ENCODE measurements at regions not wholly inside any gene's neighbourhood (a gene's known extent, or its start where the extent isn't known, plus 50 kb on each side); places are given as distances from the start of the nearest gene placed in this dataset.

DNA sequence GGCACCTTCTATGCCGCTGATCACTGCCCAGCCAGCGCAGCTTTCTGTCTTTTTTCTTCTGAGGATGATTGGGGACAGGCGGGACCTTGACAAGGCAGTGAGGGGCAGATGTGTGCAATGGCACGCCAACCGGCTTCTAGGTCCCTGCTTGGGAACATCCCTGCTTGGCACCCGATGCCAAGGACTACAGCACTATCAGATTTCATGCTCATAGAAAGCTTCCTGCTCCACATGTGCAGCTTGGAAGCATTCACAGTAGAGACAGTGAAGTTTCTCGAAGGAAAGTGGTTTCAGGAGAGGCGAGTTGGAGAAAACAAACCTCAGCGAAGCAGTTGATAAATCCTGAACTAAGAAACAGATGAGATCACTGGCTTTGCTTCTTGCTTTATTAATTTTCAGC is 267.5 kb upstream of the HABP2 start:
- no peak for DNase-seq (ENCODE audit: low read depth in 4 of 4, low spot score in 2 of 4)

DNA sequence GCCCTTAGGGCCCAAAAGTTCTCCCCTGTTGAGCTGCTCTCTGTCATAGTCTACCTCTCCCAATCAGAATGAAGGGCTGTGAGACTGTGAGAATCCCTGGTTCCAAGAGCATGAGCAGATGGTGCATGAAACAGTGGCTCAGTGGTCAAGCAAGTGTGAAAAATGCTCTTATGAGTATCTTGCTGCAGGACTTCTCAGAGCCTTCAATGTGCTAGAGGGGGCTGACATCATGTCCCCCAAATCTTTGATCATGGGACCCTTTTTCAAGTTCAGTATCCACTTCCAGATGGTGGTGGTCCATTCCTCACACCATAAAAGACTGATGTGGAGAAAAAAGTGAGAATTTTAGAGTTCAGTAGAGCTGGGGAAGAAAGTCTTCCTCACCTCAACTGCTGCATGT is 265.3 kb upstream of the HABP2 start:
- DNase-seq (ENCODE audit: low read depth in 4 of 4, low spot score in 2 of 4): no peak

DNA sequence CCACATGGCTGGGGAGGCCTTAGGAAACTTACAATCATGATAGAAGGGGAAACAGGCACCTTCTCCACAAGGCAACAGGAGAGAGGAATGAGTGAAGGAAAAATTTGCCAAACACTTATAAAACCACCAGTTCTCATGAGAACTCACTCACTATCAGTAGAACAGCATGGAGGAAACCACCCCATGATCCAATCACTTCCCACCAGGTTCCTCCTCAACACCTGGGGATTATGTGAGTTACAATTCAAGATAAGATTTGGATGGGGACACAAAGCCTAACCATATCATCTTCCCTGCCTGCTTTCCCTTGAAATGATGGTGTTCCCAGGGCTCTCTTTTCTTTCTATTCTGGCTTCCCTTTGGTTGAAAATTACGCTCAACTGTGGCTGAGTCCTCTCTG is 262.7 kb upstream of the HABP2 start:
- DNase-seq (ENCODE audit: low read depth in 4 of 4, low spot score in 2 of 4): no peak

- DNase-seq (ENCODE audit: low read depth in 4 of 4, low spot score in 2 of 4): no peak
Observed at GRCh38 chr10:113291413-113291812, 261.4 kb upstream of the HABP2 start.

DNA sequence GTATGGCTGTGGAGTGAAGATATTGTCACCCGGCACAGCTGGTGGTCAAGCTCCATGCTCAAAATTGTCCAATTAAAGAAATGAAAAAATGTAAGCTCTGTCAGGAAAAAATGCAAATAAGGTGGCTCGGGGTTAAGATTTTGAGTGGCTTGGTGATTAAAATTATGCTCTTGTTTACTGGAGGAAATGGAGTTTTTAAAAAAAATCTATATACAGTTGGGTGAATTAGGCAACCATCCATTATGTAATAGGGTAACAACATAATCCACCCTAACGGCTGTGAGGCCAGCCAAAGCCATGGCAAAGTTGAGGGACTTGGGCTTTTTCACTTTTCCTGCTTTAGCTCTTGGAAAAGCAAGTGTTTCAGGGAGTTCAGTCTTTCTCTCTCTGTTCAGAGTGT is 260.8 kb upstream of the HABP2 start:
- DNase-seq (ENCODE audit: low read depth in 4 of 4, low spot score in 2 of 4): no peak

GRCh38 chr10:113292743-113293142 is 260.1 kb upstream of the HABP2 start:
- no peak for DNase-seq (ENCODE audit: low read depth in 4 of 4, low spot score in 2 of 4)

DNA sequence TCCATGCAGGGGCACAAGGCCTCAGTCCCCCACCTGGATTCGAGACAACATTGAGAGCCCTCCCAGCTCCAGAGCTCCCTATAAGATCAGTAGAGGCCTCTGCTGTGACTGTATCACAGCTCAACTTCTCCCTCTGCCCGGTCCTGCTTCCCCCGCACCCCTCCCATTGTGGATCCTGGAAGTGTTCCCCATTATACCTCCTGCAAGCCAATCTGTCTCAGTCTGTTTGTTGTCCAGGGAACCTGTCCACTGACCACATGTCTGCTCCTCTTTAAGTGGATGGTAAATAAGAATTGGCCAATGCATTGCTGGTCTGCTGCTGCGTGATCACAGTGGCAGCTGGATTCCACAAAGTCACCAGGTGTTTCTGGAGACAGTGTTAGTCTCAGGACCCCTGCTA is 259.7 kb upstream of the HABP2 start:
- DNase-seq (ENCODE audit: low read depth in 4 of 4, low spot score in 2 of 4): no peak

- no peak for DNase-seq (ENCODE audit: low read depth in 4 of 4, low spot score in 2 of 4)
Observed at GRCh38 chr10:113294868-113295267, 258.0 kb upstream of the HABP2 start.

GRCh38 chr10:113297226-113297625 is 255.6 kb upstream of the HABP2 start:
- DNase-seq (ENCODE audit: low read depth in 4 of 4, low spot score in 2 of 4): no peak

DNA sequence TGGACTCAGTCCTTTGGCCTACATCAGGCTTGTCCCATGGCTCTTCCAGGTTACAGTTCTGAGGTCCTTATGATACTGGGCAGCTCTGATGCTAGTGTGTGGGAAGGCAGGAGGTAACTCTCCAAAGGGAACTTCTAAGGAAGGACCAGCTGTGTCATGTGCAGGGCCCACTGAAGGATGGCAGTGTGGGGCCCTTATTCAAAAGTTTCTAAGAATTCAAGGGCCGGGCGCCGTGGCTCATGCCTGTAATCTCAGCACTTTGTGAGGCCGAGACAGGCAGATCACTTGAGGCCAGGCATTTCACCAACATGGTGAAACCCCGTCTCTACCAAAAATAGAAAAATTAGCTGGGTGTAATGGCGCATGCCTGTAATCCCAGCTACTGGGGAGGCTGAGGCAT is 254.2 kb upstream of the HABP2 start:
- no peak for DNase-seq (ENCODE audit: low read depth in 4 of 4, low spot score in 2 of 4)

- no peak for DNase-seq (ENCODE audit: low read depth in 4 of 4, low spot score in 2 of 4)
Observed at GRCh38 chr10:113300201-113300600, 252.7 kb upstream of the HABP2 start.

- DNase-seq (ENCODE audit: low read depth in 4 of 4, low spot score in 2 of 4): no peak
Observed at GRCh38 chr10:113300617-113301016, 252.2 kb upstream of the HABP2 start.

GRCh38 chr10:113301342-113301984 is 251.4 kb upstream of the HABP2 start:
- DNase-seq (ENCODE audit: low read depth in 4 of 4, low spot score in 2 of 4): no peak

DNA sequence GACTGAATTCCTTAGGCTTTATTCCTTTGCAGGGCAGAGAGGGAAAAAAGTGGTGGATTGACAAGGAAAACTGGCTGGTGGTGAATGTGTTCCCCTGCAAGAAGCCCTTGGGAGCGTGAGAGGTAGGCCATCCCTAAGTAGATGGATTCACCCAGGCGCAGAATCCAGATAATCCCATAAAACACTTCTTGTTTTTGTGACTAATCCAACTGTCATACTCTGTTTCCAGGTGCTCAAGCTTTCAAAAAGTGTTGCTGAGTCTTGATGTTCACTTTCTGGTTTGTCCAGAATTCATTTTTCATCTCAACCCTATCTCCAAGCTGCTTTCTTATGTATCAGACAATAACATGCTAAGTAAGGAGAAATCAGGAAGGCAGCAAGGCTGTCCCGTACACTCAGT is 250.8 kb upstream of the HABP2 start:
- no peak for DNase-seq (ENCODE audit: low read depth in 4 of 4, low spot score in 2 of 4)

- no peak for DNase-seq (ENCODE audit: low read depth in 4 of 4, low spot score in 2 of 4)
Observed at GRCh38 chr10:113303544-113304146, 249.2 kb upstream of the HABP2 start.

- no peak for DNase-seq (ENCODE audit: low read depth in 4 of 4, low spot score in 2 of 4)
Observed at GRCh38 chr10:113304726-113305125, 248.1 kb upstream of the HABP2 start.

DNA sequence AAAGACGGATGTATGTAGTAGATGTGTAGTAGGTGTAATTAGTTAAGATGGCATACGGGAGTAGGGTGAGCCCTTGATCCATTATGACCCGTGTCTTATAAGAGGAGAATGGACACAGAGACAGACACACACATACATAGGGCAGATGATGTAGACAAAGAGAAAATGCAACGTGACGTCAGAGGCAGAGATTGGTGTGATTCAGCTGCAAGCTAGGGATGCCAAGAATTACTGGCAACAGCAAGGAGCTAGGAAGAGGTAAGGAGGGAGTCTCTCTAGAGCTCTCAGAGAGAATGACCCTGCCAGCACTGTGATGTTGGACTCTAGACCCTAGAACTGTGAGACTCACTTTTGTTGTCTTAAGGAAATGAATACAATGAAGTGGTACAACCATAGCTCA is 247.0 kb upstream of the HABP2 start:
- no peak for DNase-seq (ENCODE audit: low read depth in 4 of 4, low spot score in 2 of 4)

DNA sequence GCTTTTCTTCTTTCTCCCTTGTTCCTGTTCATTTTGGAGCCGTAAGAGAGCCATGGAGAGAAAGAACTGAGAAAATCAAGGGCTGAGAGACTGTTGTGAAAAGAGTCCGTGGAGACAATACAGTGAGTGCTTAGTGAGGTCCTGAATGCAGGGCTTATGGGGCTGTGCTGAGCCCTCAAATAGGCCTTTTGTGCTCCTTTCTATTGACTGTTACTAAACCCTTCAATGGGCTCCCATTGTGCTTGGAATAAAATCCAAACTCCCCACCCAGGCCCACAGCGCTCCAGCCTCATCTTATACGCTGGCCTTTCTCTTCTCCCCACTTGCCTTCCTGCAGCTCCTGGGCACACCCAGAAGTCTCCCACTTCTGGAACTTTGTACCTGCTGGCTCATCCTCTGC is 243.1 kb upstream of the HABP2 start:
- no peak for DNase-seq (ENCODE audit: low read depth in 4 of 4, low spot score in 2 of 4)

DNA sequence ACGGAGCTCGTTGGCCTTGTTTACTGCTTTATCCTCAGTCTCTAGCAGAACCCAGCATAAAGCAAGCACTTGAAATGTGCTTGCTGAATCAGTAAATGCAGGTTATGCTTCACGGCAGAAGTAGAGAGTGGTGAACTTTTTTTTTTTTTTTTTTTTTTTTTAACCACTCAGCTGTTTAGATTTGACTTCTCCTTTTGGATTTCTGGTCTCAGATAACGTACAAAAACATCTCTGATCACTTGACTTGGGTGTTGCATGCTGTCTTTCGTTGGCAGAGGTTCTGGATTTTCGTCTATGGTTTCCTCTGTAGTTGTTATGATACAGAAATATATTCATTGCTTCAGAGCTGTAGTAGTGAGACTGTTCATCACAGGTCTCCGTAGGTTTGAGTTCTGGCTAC is 242.5 kb upstream of the HABP2 start:
- no peak for DNase-seq (ENCODE audit: low read depth in 4 of 4, low spot score in 2 of 4)

DNA sequence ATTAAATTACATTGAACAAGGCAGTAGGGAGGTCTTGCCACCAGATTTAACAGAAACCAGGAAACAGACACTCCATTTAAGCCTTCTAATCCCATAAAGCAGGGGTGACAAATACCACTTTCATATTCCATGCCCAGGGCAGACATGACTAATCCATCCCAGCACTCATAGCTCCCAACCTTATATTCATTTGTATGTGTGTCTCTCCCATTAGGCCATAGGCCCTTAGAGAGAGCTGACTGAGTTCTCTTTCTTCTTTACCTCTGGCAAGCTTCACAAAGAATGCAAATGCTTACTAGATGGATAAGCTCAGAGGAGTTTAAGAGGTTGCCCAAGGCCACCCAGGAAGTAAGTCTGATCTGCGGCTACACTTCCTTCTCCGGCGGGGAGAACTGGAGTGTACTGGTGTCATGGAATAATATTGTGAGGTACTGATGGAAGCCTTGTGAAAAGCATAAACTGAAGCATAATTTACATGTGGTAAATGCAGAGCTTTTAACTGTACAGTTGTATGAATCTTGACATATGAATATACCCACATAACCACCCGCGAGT is 239.7 kb upstream of the HABP2 start:
- DNase-seq (ENCODE audit: low read depth in 4 of 4, low spot score in 2 of 4): no peak

DNA sequence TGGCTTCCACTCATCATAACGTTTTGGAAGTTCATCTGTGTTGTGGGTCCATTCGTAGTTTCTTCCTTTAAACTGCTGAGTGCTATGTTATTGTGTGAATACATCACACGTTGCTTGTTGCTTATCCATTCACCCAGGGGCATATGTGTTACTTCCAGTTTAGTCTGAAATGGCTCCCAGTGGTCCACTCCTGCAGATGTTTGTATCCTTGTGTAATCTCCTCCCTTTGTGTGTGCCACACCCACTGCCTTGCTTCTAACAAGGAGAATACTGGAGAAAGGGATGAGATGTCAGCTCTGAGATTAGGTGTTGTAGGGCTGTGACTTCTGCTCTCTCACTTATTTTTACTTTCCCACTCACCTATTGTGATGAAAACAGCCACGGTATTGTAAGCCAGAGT is 239.1 kb upstream of the HABP2 start:
- no peak for DNase-seq (ENCODE audit: low read depth in 4 of 4, low spot score in 2 of 4)

GRCh38 chr10:113316506-113316905 is 236.3 kb upstream of the HABP2 start:
- DNase-seq (ENCODE audit: low read depth in 4 of 4, low spot score in 2 of 4): no peak

GRCh38 chr10:113317489-113317888 is 235.4 kb upstream of the HABP2 start:
- DNase-seq (ENCODE audit: low read depth in 4 of 4, low spot score in 2 of 4): no peak

Measured in left renal cortex interstitium (tissue), 4 donors.